Stomach (tissue), 8 donors: ENCODE measurements at regions not wholly inside any gene's neighbourhood (a gene's known extent, or its start where the extent isn't known, plus 50 kb on each side); places are given as distances from the start of the nearest gene placed in this dataset.
A peak's percentile ranks its signal among the peaks of the same experiment; 100 is the strongest.

Experiments
- DNase-seq, 2 donors: peaks; one replicate each; pipeline versions ENCODE4 v3.0.0 to v3.0.0-alpha.2; 2013 to 2019
- H3K27ac ChIP-seq, 5 donors: fragments of 200-600 bp in 4 of 5; sonication (generic) in 4 of 5; one replicate each; pipeline ENCODE4 v1.5.1; 2013 to 2019; ENCODE audit warnings: mild to moderate bottlenecking in 1 of 5, moderate library complexity in 1 of 5
- H3K27me3 ChIP-seq, 3 donors: fragments of 200-600 bp; sonication (generic); one replicate each; pipeline ENCODE4 v1.5.1; 2017 to 2019; ENCODE audit warnings: mixed run types in 1 of 3
- H3K36me3 ChIP-seq, 4 donors: fragments of 200-600 bp; sonication (generic); 1 replicate in 3 of 4; 2 replicates in 1 of 4; pipeline ENCODE4 v1.5.1; 2016 to 2019
- H3K4me1 ChIP-seq, 4 donors: fragments of 200-600 bp; sonication (generic); one replicate each; pipeline ENCODE4 v1.5.1; 2016 to 2019
- H3K4me3 ChIP-seq, 4 donors: fragments of 200-600 bp; sonication (generic) in 3 of 4; one replicate each; pipeline ENCODE4 v1.5.1; 2016 to 2019; ENCODE audit warnings: mild to moderate bottlenecking in 1 of 4
- H3K9me3 ChIP-seq, 4 donors: fragments of 200-600 bp; sonication (generic); one replicate each; pipeline ENCODE4 v1.5.1; 2016 to 2019
- CTCF ChIP-seq, 7 experiments: fragments of 450-650 bp in 4 of 7; fragments of 200-600 bp in 3 of 7; sonication (generic) in 3 of 7; IDR thresholded peaks; one replicate each; pipeline ENCODE4 v1.5.1; 2016 to 2019; ENCODE audit warnings: antibody characterized with exemption in 7 of 7, control low read depth in 2 of 7, mild to moderate bottlenecking in 1 of 7
- EP300 ChIP-seq: sonication (generic); formaldehyde crosslinking; IDR thresholded peaks from one replicate; pipeline ENCODE4 v1.6.1; 2017; ENCODE audit warnings: antibody characterized with exemption
- POLR2A ChIP-seq, 4 donors: fragments of 450-650 bp; IDR thresholded peaks; one replicate each; pipeline ENCODE4 v1.6.1; 2016; ENCODE audit warnings: antibody characterized with exemption in 4 of 4, control low read depth in 2 of 4, mild to moderate bottlenecking in 1 of 4, moderate library complexity in 1 of 4
- POLR2AphosphoS5 ChIP-seq, 3 donors: sonication (generic); formaldehyde crosslinking; IDR thresholded peaks; one replicate each; pipeline ENCODE4 v1.6.1; 2016; ENCODE audit warnings: antibody characterized with exemption in 3 of 3
- WGBS, 5 donors: extraction: QIAGEN DNeasy Blood & Tissue Kit in 3 of 5; methylation state at CpG; one replicate each; pipeline versions ENCODE4 v1.1.5 to v1.1.7; 2013 to 2018; 5-methylcytosine and 5-hydroxymethylcytosine counted together
- intact Hi-C: fragments of 100-400 bp; cut with DNase I; formaldehyde crosslinking; loops from one replicate; pipeline ENCODE4 v1.15.1; 2023; ENCODE audit warnings: low total_unique reads
- donor health status: healthy with polysubstance abuse.
- donor health status: Bipolar disorder and iron deficiency.
- donor health status: healthy.

GRCh38 chr3:64756398-64756986 lies 68.7 kb upstream of the ADAMTS9 start:
- H3K36me3 ChIP-seq = no peaks in the 10 kb centered on the region
- H3K4me1 ChIP-seq = peaks cover 9 to 41% (median 26%) of the 10 kb centered on the region in 4 donors
- H3K27me3 ChIP-seq = no peaks in the 10 kb centered on the region
- WGBS, 5 donors = 42 to 59% (median 50%) methylated on average over 2 of the region's 2 CpGs
- no peak overlapping the region for H3K4me3 ChIP-seq
- peak in 1 of 2 donors; percentile 10 for DNase-seq
- intact Hi-C loops = no loop called here
- TF ChIP-seq EP300 = no peak
- no peak for TF ChIP-seq POLR2A (IDR thresholded peaks at IDR 0.05)
- no peak for TF ChIP-seq POLR2AphosphoS5 (IDR thresholded peaks at IDR 0.05)
- no peak for TF ChIP-seq CTCF (IDR thresholded peaks at IDR 0.05)
- peaks cover 0 to 3% (median 0%) of the 10 kb centered on the region in 4 donors for H3K9me3 ChIP-seq
- H3K27ac ChIP-seq = peak overlapping the region in 2 of 5 donors; percentile 7 to 39

- TF ChIP-seq POLR2A (IDR thresholded peaks at IDR 0.05) (no peak), POLR2AphosphoS5 (IDR thresholded peaks at IDR 0.05) (no peak), EP300 (no peak), CTCF (IDR thresholded peaks at IDR 0.05) (no peak)
- Histone ChIP-seq H3K4me1 (peaks cover 0 to 22% (median 5%) of the 10 kb centered on the region in 4 donors), H3K27me3 (no peaks in the 10 kb centered on the region), H3K27ac (no peak overlapping the region), H3K9me3 (no peaks in the 10 kb centered on the region), H3K4me3 (no peak overlapping the region), H3K36me3 (no peaks in the 10 kb centered on the region)
- no peak for DNase-seq
- intact Hi-C loops = no loop called here
- 43 to 66% (median 60%) methylated on average over 6 of the region's 6 CpGs for WGBS, 5 donors
Measured at GRCh38 chr3:64748244-64748904, 60.6 kb upstream of the ADAMTS9 start.

- H3K27ac ChIP-seq = no peak overlapping the region
- peaks cover 0 to 27% (median 4%) of the 10 kb centered on the region in 4 donors for H3K4me1 ChIP-seq
- TF ChIP-seq POLR2AphosphoS5 (IDR thresholded peaks at IDR 0.05) = no peak
- 86 to 95% (median 89%) methylated on average over 4 of the region's 4 CpGs for WGBS, 5 donors
- no peaks in the 10 kb centered on the region for H3K9me3 ChIP-seq
- no peak overlapping the region for H3K4me3 ChIP-seq
- H3K36me3 ChIP-seq = no peaks in the 10 kb centered on the region
- DNase-seq = peak in 1 of 2 donors; percentile 50
- H3K27me3 ChIP-seq = no peaks in the 10 kb centered on the region
- intact Hi-C loops = no loop called here
Measured at GRCh38 chr3:64747679-64748078, 59.9 kb upstream of the ADAMTS9 start.

- no peak for DNase-seq
- Histone ChIP-seq H3K4me1 (peaks cover 0 to 50% (median 16%) of the 10 kb centered on the region in 4 donors), H3K27me3 (no peaks in the 10 kb centered on the region), H3K4me3 (no peak overlapping the region), H3K9me3 (no peaks in the 10 kb centered on the region), H3K27ac (no peak overlapping the region), H3K36me3 (no peaks in the 10 kb centered on the region)
- intact Hi-C loops = no loop called here
- TF ChIP-seq EP300 (no peak), CTCF (IDR thresholded peaks at IDR 0.05) (no peak), POLR2AphosphoS5 (IDR thresholded peaks at IDR 0.05) (no peak), POLR2A (IDR thresholded peaks at IDR 0.05) (no peak)
- WGBS, 5 donors = 68 to 82% (median 70%) methylated on average over 4 of the region's 4 CpGs
Measured at GRCh38 chr3:64743887-64744243, 56.1 kb upstream of the ADAMTS9 start.
